ENCODE measurements at regions not wholly inside any gene's neighbourhood (a gene's known extent, or its start where the extent isn't known, plus 50 kb on each side); places are given as distances from the start of the nearest gene placed in this dataset.

GRCh38 chr2:172364261-172364660 is 63.1 kb upstream of the ITGA6 start:
- TF ChIP-seq TSHZ2 (CRISPR knock-in tag; IDR thresholded peaks at IDR 0.05) (no peak), CREB5 (CRISPR knock-in tag; IDR thresholded peaks at IDR 0.05; ENCODE audit: low read depth) (no peak), CSDC2 (CRISPR knock-in tag; IDR thresholded peaks at IDR 0.05) (no peak), ZFP3 (CRISPR knock-in tag; IDR thresholded peaks at IDR 0.05) (no peak), OSR1 (CRISPR knock-in tag; IDR thresholded peaks at IDR 0.05) (no peak), ZC3H10 (CRISPR knock-in tag; IDR thresholded peaks at IDR 0.05) (no peak), ZNF70 (CRISPR knock-in tag; IDR thresholded peaks at IDR 0.05) (no peak), ZFP30 (CRISPR knock-in tag; IDR thresholded peaks at IDR 0.05) (no peak), ARNTL (CRISPR knock-in tag; IDR thresholded peaks at IDR 0.05; ENCODE audit: borderline replicate concordance, low read depth) (no peak)
- TF ChIP-seq, protein P1, sequence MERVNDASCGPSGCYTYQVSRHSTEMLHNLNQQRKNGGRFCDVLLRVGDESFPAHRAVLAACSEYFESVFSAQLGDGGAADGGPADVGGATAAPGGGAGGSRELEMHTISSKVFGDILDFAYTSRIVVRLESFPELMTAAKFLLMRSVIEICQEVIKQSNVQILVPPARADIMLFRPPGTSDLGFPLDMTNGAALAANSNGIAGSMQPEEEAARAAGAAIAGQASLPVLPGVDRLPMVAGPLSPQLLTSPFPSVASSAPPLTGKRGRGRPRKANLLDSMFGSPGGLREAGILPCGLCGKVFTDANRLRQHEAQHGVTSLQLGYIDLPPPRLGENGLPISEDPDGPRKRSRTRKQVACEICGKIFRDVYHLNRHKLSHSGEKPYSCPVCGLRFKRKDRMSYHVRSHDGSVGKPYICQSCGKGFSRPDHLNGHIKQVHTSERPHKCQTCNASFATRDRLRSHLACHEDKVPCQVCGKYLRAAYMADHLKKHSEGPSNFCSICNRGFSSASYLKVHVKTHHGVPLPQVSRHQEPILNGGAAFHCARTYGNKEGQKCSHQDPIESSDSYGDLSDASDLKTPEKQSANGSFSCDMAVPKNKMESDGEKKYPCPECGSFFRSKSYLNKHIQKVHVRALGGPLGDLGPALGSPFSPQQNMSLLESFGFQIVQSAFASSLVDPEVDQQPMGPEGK (CRISPR knock-in tag; IDR thresholded peaks at IDR 0.05; ENCODE audit: borderline replicate concordance) = no peak

Measured in SK-N-SH treated with all-trans-retinoic acid at 6 μM for 48 hours (cell line).